Tibial nerve (tissue), 4 donors: ENCODE measurements at regions not wholly inside any gene's neighbourhood (a gene's known extent, or its start where the extent isn't known, plus 50 kb on each side); places are given as distances from the start of the nearest gene placed in this dataset.

Experiments used
- DNase-seq, 2 donors: peaks; one replicate each; pipeline ENCODE4 v3.0.0-alpha.2; 2019; ENCODE audit warnings: low spot score in 2 of 2
- H3K27ac ChIP-seq, 4 donors: fragments of 200-600 bp; sonication (generic) in 3 of 4; one replicate each; pipeline ENCODE4 v1.5.1; 2017 to 2019; ENCODE audit warnings: mild to moderate bottlenecking in 1 of 4
- H3K27me3 ChIP-seq, 2 donors: fragments of 200-600 bp; sonication (generic) in 1 of 2; one replicate each; pipeline versions ENCODE4 v1.5.1 to v1.6.0; 2017 to 2019
- H3K36me3 ChIP-seq, 3 donors: fragments of 200-600 bp; sonication (generic); one replicate each; pipeline ENCODE4 v1.5.1; 2018 to 2019
- H3K4me1 ChIP-seq, 4 donors: fragments of 200-600 bp; sonication (generic) in 3 of 4; one replicate each; pipeline ENCODE4 v1.5.1; 2017 to 2019
- H3K4me3 ChIP-seq, 4 donors: fragments of 200-600 bp; sonication (generic) in 3 of 4; one replicate each; pipeline ENCODE4 v1.5.1; 2017 to 2019; ENCODE audit warnings: mild to moderate bottlenecking in 1 of 4, moderate library complexity in 1 of 4
- H3K9me3 ChIP-seq, 4 donors: fragments of 200-600 bp; sonication (generic) in 3 of 4; one replicate each; pipeline ENCODE4 v1.5.1; 2017 to 2019
- CTCF ChIP-seq, 5 experiments: fragments of 200-600 bp in 3 of 5; fragments of 450-650 bp in 2 of 5; sonication (generic) in 3 of 5; IDR thresholded peaks; one replicate each; pipeline ENCODE4 v1.5.1; 2016 to 2019; ENCODE audit warnings: antibody characterized with exemption in 5 of 5, mild to moderate bottlenecking in 3 of 5, moderate library complexity in 2 of 5
- EP300 ChIP-seq, 2 donors: sonication (generic); formaldehyde crosslinking; IDR thresholded peaks; one replicate each; pipeline ENCODE4 v1.6.1; 2017; ENCODE audit warnings: antibody characterized with exemption in 2 of 2, mild to moderate bottlenecking in 1 of 2
- POLR2A ChIP-seq, 2 donors: fragments of 450-650 bp; IDR thresholded peaks; one replicate each; pipeline ENCODE4 v1.6.1; 2017; ENCODE audit warnings: antibody characterized with exemption in 2 of 2, mild to moderate bottlenecking in 2 of 2, moderate library complexity in 2 of 2
- WGBS, 2 donors: methylation state at CpG; one replicate each; pipeline ENCODE4 v1.1.5; 2018; 5-methylcytosine and 5-hydroxymethylcytosine counted together

GRCh38 chr7:96441436-96442084 lies 119.7 kb upstream of the SLC25A13 start:
- Histone ChIP-seq H3K36me3 (no peaks in the 10 kb centered on the region), H3K4me1 (no peaks in the 10 kb centered on the region), H3K27me3 (no peaks in the 10 kb centered on the region), H3K9me3 (no peaks in the 10 kb centered on the region), H3K27ac (no peak overlapping the region), H3K4me3 (no peak overlapping the region)
- TF ChIP-seq POLR2A (IDR thresholded peaks at IDR 0.05) = no peak
- TF ChIP-seq CTCF (IDR thresholded peaks at IDR 0.05) = no peak
- TF ChIP-seq EP300 (IDR thresholded peaks at IDR 0.05) = no peak
- DNase-seq = no peak
- 72 to 73% methylated on average over 5 of the region's 5 CpGs for WGBS, 2 donors

GRCh38 chr7:96440328-96440727 lies 118.4 kb upstream of the SLC25A13 start:
- H3K9me3 ChIP-seq = no peaks in the 10 kb centered on the region
- no peaks in the 10 kb centered on the region for H3K36me3 ChIP-seq
- WGBS, 2 donors = 93 to 94% methylated on average over 4 of the region's 4 CpGs
- H3K27me3 ChIP-seq = no peaks in the 10 kb centered on the region
- no peaks in the 10 kb centered on the region for H3K4me1 ChIP-seq
- H3K4me3 ChIP-seq = no peak overlapping the region
- H3K27ac ChIP-seq = no peak overlapping the region
- TF ChIP-seq EP300 (IDR thresholded peaks at IDR 0.05) (no peak), CTCF (IDR thresholded peaks at IDR 0.05) (no peak), POLR2A (IDR thresholded peaks at IDR 0.05) (no peak)
- DNase-seq = no peak

GRCh38 chr7:96436880-96437279 lies 115.0 kb upstream of the SLC25A13 start:
- no peaks in the 10 kb centered on the region for H3K36me3 ChIP-seq
- H3K4me3 ChIP-seq = no peak overlapping the region
- H3K27ac ChIP-seq = no peak overlapping the region
- TF ChIP-seq EP300 (IDR thresholded peaks at IDR 0.05) (no peak), CTCF (IDR thresholded peaks at IDR 0.05) (no peak), POLR2A (IDR thresholded peaks at IDR 0.05) (no peak)
- H3K9me3 ChIP-seq = no peaks in the 10 kb centered on the region
- DNase-seq = no peak
- H3K27me3 ChIP-seq = no peaks in the 10 kb centered on the region
- H3K4me1 ChIP-seq = no peaks in the 10 kb centered on the region

- WGBS, 2 donors = 76 to 79% methylated on average over 3 of the region's 3 CpGs
- Histone ChIP-seq H3K4me1 (peaks cover 0 to 11% (median 0%) of the 10 kb centered on the region in 4 donors), H3K27me3 (no peaks in the 10 kb centered on the region)
Observed at GRCh38 chr7:96430356-96430755, 108.5 kb upstream of the SLC25A13 start.

GRCh38 chr7:96427143-96427542 lies 105.2 kb upstream of the SLC25A13 start:
- Histone ChIP-seq H3K27me3 (no peaks in the 10 kb centered on the region), H3K4me3 (no peak overlapping the region), H3K9me3 (no peaks in the 10 kb centered on the region), H3K27ac (no peak overlapping the region), H3K4me1 (peaks cover 0 to 11% (median 0%) of the 10 kb centered on the region in 4 donors), H3K36me3 (no peaks in the 10 kb centered on the region)
- WGBS, 2 donors = 57 to 78% methylated on average over 4 of the region's 4 CpGs
- TF ChIP-seq CTCF (IDR thresholded peaks at IDR 0.05) = no peak
- no peak for TF ChIP-seq EP300 (IDR thresholded peaks at IDR 0.05)
- no peak for TF ChIP-seq POLR2A (IDR thresholded peaks at IDR 0.05)
- no peak for DNase-seq

More at GRCh38 chr7:96430356-96430755, 108.5 kb upstream of the SLC25A13 start:
- Histone ChIP-seq H3K27ac (no peak overlapping the region), H3K36me3 (no peaks in the 10 kb centered on the region), H3K9me3 (no peaks in the 10 kb centered on the region), H3K4me3 (no peak overlapping the region)
- TF ChIP-seq EP300 (IDR thresholded peaks at IDR 0.05) (no peak), CTCF (IDR thresholded peaks at IDR 0.05) (no peak), POLR2A (IDR thresholded peaks at IDR 0.05) (no peak)
- no peak for DNase-seq
